ENCODE measurements at regions not wholly inside any gene's neighbourhood (a gene's known extent, or its start where the extent isn't known, plus 50 kb on each side); places are given as distances from the start of the nearest gene placed in this dataset.
"Not testable (repeated sequence)": the region's sequence is repeated elsewhere in the genome, so short reads cannot be mapped to it uniquely, and the experiment has no call there.

GRCh38 chr21:20023193-20023592 lies 975.0 kb upstream of the NCAM2 start:
- DNase-seq = no peak

DNA sequence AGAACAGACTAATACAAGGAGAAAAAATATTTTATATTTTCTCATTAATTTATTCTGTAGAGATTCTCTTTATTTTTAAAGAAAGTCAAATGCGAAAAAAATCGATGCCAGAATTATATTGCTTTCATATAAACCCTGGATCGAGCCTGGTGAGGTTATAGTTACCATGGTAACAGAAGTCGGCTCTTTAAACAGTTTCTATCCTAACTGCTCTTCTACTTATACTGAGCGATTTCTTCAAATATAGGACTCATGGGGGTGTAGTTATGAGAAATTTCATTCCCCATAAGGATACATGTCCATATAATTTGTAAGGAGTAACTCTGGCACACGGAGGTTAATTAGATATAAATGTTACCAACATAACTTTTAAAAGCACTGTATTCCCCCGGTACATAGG lies 973.5 kb upstream of the NCAM2 start:
- no peak for DNase-seq

DNA sequence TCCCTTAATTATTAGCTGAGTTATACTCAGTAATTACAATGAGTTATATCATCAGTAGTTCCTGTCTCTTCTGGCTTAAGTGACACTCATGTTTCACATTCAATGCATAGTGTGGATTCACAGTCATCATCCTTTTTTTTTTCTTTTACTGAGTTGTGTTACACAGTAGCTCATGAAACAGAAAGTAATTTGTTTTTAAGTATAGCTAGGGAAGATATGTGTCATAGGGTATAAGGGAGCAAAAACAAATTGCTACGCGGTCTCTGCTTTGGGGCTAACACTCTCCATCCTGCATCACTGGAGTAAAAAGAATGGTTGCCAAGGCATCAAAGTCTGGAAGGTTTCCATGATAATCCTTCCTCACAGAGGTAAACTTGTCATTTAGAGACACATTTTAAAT lies 971.7 kb upstream of the NCAM2 start:
- no peak for DNase-seq

DNA sequence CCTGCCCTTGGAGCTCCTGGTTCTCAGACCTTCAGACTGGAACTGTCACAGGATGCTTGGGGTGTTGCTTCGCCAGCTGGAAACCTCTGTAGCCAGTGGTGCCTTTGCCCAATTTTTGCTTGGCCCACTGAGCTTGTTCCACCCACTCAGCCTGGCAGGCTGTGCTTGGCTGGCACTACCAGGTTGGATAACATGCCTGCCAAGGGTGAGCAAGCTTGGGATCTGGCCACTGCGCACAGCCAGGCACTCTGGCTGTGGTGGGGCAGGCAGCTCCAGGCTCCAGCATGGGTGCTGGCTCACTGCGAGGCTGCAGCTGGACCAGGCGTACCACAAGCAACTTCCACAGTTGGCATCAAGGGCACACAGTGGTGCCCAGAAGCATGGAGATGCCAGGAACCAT lies 967.8 kb upstream of the NCAM2 start:
- no peak for DNase-seq

DNA sequence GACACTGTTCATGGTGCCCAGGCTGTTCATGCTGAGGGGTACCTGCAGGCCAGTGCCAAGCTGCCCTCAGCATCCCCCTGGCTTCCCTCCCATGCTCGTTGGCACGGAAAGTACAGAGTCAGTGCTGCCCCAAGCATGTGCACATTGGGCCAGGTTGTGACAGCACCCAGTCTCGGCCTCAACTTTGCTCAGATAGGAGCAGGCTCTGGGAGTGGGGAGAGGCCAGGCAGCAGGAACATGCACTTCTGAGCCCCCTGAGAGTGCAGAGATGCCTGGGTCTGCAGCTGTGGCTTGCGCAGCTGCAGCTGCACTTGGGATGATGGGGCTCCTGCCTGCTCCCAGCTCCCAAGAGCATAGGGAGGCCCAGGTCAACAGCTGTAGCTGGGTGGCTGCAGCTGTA lies 966.4 kb upstream of the NCAM2 start:
- DNase-seq = no peak

DNA sequence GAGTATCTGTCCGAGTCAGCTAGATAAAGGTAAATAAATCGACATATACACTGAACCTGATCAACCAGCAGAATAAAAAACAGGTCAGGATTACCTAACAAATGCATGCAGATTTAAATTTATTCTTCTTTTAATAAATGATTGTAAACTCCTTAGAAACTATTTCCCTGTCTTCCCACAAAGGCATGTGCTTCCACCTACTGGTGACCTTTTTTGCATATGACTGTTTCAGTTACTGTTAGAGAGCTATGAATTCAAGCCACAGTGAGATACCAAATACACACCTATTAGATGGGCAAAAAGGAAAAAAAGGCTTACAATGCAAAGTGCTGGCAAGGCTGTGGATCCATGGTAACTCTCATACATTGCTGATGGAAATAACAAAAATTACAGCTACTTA lies 957.4 kb upstream of the NCAM2 start:
- no peak for DNase-seq

DNA sequence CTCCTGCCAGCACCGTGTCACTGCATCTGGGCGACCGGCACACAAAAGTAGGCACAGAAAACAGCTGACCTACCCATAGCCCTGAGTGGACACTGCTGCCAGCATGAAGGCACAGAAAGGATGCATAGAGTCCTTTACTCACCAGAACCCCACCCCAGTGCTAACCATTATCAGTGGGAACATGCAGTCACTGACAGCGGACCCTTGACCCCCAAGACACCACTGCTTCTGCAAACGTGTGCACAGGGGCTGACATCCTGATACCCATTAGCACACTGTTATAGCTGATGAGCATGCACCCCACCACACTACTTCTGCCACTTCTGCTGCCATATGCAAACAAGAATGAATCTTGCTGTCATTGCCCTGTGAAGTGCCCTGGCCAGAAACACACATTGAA lies 953.0 kb upstream of the NCAM2 start:
- DNase-seq = no peak

GRCh38 chr21:20048130-20048837 lies 949.9 kb upstream of the NCAM2 start:
- not testable (repeated sequence) for DNase-seq

DNA sequence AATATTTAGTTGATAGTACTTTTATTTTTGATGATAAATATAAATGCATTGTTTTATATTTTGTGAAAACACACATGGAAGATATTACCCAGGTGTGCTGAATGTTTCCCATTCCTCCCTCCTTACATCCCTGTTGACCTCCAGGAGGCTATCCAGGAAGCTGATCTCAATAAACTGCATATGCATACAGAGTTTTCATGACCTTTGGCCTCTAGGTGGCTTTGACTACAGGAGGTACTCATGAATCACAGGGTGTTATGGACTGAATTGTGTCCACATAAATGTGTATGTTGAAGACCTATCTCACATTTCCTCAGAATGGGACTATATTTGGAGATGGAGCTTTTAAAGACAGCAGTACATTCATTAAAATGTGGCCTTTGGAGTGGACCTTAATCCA lies 914.9 kb upstream of the NCAM2 start:
- DNase-seq = no peak

GRCh38 chr21:20083925-20084324 lies 914.3 kb upstream of the NCAM2 start:
- no peak for DNase-seq

- no peak for DNase-seq
Observed at GRCh38 chr21:20086508-20086907, 911.7 kb upstream of the NCAM2 start.

DNA sequence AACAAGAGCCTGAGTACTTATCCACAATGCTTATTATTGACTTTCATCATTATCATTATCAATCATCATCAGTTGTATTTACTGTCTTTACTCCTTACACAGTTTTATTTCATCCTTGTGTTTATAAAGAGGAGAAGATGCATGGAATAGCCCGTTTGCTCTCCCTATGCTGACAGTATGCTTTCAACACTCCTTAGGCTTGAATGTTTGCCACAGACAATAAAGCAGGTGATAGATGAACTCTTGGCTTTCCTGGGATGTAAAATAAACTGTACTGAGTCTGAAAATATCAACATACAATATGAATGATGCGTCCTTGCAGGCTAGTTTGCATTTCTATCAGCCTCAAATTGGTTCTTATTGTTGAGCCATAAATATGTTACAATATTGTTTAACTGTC lies 891.8 kb upstream of the NCAM2 start:
- DNase-seq = no peak

- DNase-seq = no peak
Observed at GRCh38 chr21:20108016-20108415, 890.2 kb upstream of the NCAM2 start.

GRCh38 chr21:20108976-20109540 lies 889.2 kb upstream of the NCAM2 start:
- no peak for DNase-seq

- DNase-seq = no peak
Observed at GRCh38 chr21:20110368-20110767, 887.8 kb upstream of the NCAM2 start.

DNA sequence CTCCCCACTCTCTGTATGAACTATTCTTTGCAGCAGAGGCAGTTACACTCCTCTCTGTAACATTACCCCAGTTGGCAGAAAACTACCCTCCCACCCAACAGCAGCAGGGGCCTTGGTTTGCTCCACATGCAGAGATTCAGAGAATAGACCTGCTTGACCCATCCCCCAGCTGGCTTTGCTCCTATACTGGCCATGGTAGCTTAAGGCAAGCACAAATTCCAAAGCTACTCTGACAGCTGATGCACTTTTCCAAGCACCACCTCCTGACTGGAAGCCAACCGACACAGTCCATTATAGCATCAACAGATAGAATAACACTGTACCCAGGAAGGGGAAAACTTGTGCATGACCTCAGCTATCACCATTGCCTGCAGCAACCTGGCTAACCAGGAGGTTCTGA lies 846.5 kb upstream of the NCAM2 start:
- DNase-seq = no peak

DNA sequence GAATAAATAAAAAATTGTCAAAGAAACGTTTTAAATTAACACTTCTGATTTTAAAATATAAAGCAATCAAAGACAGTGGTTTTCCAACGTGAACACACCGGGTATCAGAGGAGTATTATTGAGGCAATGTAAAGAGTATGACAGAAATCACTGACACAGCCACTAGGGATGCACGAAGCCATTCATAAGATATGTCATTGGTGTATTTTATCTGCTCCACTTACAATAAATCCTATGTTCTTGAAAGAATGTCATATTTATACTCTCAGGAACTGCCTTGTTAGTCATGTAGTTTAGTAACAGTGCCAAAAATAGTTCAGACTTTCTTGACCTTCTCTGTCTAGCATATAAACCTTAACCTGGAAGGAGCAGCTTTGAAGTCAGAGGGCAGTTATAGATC lies 835.0 kb upstream of the NCAM2 start:
- DNase-seq = no peak

DNA sequence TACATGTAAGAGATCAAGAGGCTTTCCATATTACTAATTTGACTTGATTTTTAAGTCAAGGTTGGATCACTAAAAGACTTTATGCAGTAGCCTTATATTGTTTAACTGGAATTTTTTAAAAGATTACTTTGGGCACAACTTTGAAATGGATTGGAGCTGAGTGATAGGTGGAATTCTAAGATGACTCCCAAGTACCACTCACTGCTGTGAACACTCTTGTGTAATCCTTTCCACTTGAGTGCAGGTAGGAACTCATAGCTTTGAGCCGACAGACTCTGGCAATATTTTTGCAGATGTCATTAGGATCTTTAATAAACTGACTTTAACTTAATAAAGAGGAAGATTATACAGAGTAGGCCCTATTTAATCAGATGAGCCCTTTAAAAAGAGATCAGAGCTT lies 831.1 kb upstream of the NCAM2 start:
- DNase-seq = no peak

DNA sequence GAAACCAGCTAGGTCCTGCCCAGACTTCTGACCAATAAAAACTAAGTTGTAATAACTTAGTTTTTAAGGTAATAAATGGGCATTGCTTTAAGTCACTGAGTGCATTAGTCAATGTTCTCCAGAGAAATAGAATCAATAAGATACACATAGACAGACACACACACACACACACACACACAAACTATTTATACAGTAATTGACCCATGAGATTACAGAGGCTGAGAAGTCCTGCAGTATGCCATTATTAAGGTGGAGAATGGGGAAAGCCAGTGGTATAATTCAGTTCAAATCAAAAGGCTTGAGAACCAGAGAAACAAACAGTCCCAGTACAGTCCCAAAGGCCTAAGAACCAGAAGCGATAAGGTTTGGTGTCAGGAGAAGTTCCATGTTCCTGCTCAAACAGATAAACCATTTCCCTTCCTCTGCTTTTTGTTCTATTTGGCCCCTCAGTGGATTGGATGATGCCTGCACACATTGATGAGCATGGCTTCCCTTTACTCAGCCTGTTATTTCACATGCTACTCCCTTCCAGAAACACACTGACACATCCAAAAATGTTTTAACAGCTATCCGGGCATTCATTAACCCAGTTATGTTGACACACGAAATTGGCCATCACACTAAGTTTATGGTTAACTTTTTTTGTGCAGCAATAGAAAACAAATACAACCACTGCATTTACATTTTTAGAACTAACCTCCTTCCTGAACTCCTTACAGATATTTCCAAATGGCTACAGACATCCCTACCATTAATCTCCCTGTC lies 828.2 kb upstream of the NCAM2 start:
- no peak for DNase-seq

DNA sequence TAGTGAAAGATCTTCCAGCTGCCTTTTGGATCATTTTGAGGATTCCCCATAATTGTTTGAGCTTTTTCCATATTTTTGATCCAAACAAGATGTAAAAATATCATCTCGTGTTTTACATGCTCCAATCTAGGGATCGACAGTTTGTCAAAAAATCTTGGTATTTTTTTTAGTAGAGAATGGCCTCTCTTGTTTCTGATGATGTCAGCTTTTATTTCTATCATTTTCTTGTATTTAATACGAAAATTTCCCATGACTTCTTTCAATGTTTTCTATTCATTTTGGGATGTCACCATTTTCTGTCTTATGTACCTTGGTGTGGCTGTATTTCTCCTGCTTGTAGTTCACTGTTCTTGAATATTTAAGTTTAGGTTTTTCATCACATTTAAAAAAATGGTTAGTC lies 812.0 kb upstream of the NCAM2 start:
- no peak for DNase-seq

DNA sequence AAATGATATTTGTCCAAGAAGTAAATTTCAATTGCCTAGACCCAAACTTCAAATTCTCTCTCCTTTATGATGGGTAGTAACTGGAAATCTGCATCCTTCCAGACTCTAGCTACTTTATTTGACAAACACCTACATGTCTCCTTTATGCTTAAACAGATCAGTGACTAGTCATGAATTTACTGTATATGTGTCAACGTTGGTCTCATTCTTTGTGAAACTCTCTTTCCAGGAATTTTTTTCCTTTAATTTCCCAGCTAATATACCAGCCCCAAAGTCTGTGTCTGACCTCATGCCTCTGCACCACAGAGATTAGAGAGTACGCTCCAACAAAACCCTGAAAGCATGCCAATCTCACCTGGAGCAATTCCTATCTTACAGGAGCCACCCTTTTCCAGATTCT lies 811.2 kb upstream of the NCAM2 start:
- DNase-seq = no peak

DNA sequence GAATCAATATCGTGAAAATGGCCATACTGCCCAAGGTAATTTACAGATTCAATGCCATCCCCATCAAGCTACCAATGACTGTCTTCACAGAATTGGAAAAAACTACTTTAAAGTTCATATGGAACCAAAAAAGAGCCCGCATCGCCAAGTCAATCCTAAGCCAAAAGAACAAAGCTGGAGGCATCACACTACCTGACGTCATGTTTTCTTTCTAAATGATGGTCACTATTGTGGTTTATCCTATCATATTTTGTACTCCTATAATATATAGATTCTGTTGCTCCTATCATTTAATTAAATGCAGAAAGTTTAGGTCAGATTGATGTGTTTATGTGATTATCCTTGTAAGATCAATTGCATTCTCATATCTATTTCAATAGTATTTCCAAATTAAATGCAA lies 796.9 kb upstream of the NCAM2 start:
- not testable (repeated sequence) for DNase-seq

DNA sequence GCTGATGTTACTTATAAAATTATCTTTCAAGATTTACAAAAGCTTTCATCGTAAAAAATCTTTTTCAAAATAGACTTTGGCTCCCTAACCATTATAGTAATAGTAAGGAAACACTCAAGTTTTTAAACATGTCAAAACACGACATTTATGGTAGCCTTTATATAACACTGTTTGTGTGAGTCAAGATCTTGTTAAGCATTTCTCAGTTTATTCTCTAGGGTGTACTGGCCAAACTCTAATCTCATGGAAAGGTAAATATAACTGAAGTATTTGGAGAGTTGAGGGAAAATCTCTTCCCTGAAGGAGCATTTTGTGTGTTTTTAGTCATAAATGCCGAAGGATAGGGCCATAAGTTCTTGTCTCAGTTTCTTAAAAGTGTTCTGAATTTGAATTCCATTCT lies 790.9 kb upstream of the NCAM2 start:
- DNase-seq = no peak

GRCh38 chr21:20215959-20216358 lies 782.2 kb upstream of the NCAM2 start:
- no peak for DNase-seq

DNA sequence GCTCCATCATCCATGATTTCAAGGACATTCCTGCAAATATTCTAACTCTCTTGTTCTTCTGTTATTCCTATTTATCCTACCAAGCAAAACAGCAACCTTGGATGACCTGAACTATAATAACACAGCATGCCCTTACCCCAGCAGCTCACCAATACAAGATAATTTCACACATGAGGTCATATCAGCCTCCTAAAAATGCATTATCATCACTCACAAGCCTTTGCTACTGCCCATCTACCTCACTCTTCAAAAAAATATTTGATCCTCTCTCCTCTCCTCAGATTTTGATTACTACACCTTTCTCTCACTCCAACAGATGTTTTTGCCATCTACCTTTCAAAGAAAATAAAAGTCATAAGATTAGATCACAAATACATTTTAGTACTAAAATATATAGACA lies 777.6 kb upstream of the NCAM2 start:
- no peak for DNase-seq
